ENCODE measurements at regions not wholly inside any gene's neighbourhood (a gene's known extent, or its start where the extent isn't known, plus 50 kb on each side); places are given as distances from the start of the nearest gene placed in this dataset.

DNA sequence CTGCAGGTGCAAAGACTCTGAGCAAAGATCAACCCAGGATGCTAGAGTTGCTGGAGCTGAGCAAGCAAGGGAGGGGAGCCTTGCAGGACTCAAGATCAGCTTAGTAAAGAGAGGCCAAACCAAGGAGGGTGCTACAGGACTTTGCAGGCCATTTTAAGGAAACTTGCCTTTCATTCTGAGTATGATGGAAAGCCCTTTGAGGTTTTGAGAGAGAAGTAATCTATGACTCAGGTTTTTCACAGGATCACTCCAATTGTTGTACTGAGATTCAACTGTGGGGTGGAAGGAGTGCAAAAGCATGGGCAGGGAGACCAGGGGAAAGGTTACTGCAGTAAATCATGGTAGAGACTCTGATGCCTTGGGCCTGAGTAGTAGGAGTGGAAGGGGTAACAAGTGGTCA, 260.4 kb upstream of the GPR149 start:
- Histone ChIP-seq H3K4me3 (ENCODE audit: low read length) (no peak overlapping the region), H3K36me3 (ENCODE audit: control insufficient read depth, insufficient read depth, low read length) (no peaks in the 10 kb centered on the region), H3K27me3 (ENCODE audit: control insufficient read depth, insufficient read depth, low read length) (no peaks in the 10 kb centered on the region), H3K9me3 (ENCODE audit: control insufficient read depth, insufficient read depth, low read length) (no peaks in the 10 kb centered on the region), H3K27ac (ENCODE audit: low read length) (no peak overlapping the region), H3K4me1 (ENCODE audit: control insufficient read depth, insufficient read depth, low read length) (no peaks in the 10 kb centered on the region)
- Mint-ChIP-seq H3K27ac (no peak overlapping the region), H3K36me3 (no peaks in the 10 kb centered on the region), H3K9me3 (peaks cover 6 to 9% of the 10 kb centered on the region in 2 donors), H3K4me3 (no peak overlapping the region), H3K27me3 (ENCODE audit: low read depth in 2 of 2) (no peaks in the 10 kb centered on the region), H3K4me1 (no peaks in the 10 kb centered on the region)
- TF ChIP-seq, protein P1, sequence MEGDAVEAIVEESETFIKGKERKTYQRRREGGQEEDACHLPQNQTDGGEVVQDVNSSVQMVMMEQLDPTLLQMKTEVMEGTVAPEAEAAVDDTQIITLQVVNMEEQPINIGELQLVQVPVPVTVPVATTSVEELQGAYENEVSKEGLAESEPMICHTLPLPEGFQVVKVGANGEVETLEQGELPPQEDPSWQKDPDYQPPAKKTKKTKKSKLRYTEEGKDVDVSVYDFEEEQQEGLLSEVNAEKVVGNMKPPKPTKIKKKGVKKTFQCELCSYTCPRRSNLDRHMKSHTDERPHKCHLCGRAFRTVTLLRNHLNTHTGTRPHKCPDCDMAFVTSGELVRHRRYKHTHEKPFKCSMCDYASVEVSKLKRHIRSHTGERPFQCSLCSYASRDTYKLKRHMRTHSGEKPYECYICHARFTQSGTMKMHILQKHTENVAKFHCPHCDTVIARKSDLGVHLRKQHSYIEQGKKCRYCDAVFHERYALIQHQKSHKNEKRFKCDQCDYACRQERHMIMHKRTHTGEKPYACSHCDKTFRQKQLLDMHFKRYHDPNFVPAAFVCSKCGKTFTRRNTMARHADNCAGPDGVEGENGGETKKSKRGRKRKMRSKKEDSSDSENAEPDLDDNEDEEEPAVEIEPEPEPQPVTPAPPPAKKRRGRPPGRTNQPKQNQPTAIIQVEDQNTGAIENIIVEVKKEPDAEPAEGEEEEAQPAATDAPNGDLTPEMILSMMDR (IDR thresholded peaks at IDR 0.05) = no peak
- DNase-seq (no peak), ATAC-seq (no peak)
- intact Hi-C loops (cut with micrococcal nuclease) = no loop called here

DNA sequence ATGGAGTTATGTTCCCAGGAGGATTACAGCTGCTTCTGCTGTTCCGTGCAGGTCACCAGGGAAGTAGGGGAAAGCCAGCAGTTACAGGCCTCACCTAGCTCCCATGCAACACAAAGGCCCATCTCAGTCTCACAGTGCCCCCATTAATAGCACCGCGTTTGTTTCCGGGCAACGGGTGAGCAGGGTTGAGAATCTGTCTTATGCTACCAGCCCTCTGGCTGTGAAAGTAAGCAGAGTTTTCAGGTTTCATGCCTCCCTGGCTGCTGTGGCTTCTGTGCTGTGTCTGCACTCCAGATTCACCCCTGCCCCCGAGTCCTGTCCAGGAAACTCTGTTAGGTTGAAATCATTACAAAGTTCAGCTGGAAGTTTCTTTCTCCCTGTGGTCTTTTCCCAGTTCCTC, 254.4 kb upstream of the GPR149 start:
- H3K4me1 Mint-ChIP-seq = no peaks in the 10 kb centered on the region

DNA sequence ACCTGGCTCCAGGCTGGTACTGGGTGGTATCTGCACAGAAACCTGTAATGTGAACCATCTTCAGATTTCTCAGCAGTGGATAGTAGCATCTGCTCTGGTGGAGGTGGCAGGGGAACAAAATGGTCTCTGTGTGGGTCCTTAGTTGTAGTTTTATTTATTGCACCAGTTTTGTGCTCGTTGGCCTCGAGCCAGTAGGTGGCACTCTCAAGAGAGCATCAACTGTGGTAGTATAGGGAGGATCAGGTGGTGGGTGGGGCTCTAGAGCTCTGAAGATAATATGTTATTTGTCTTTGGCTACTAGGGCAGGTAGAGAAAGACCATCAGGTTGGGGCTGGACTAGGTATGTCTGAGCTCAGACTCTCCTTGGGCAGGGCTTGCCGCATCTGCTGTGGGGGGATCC, 254.0 kb upstream of the GPR149 start:
- intact Hi-C loops (cut with micrococcal nuclease) = no loop called here
- no peaks in the 10 kb centered on the region for H3K27me3 ChIP-seq (ENCODE audit: control insufficient read depth, insufficient read depth, low read length)
- ATAC-seq = no peak
- Mint-ChIP-seq H3K27me3 (ENCODE audit: low read depth in 2 of 2) (no peaks in the 10 kb centered on the region), H3K4me1 (no peaks in the 10 kb centered on the region), H3K9me3 (peaks cover 23% of the 10 kb centered on the region in 2 donors), H3K36me3 (no peaks in the 10 kb centered on the region), H3K27ac (no peak overlapping the region), H3K4me3 (no peak overlapping the region)
- no peaks in the 10 kb centered on the region for H3K4me1 ChIP-seq (ENCODE audit: control insufficient read depth, insufficient read depth, low read length)
- H3K36me3 ChIP-seq (ENCODE audit: control insufficient read depth, insufficient read depth, low read length) = no peaks in the 10 kb centered on the region
- TF ChIP-seq, protein P1 (IDR thresholded peaks at IDR 0.05) = no peak
- 91% methylated on average over 3 of the region's 3 CpGs for WGBS (ENCODE audit: insufficient coverage)
- H3K9me3 ChIP-seq (ENCODE audit: control insufficient read depth, insufficient read depth, low read length) = peaks cover 12% of the 10 kb centered on the region
- no peak for DNase-seq
- H3K4me3 ChIP-seq (ENCODE audit: low read length) = no peak overlapping the region
- H3K27ac ChIP-seq (ENCODE audit: low read length) = no peak overlapping the region

More for the DNA sequence above, 254.4 kb upstream of the GPR149 start:
- intact Hi-C loops (cut with micrococcal nuclease) = no loop called here
- TF ChIP-seq, protein P1 (IDR thresholded peaks at IDR 0.05) = no peak
- ATAC-seq = no peak
- no peak overlapping the region for H3K27ac ChIP-seq (ENCODE audit: low read length)
- no peak overlapping the region for H3K4me3 ChIP-seq (ENCODE audit: low read length)
- no peaks in the 10 kb centered on the region for H3K36me3 Mint-ChIP-seq
- no peak for DNase-seq
- H3K27me3 ChIP-seq (ENCODE audit: control insufficient read depth, insufficient read depth, low read length) = no peaks in the 10 kb centered on the region
- no peaks in the 10 kb centered on the region for H3K4me1 ChIP-seq (ENCODE audit: control insufficient read depth, insufficient read depth, low read length)
- H3K27me3 Mint-ChIP-seq (ENCODE audit: low read depth in 2 of 2) = no peaks in the 10 kb centered on the region
- H3K36me3 ChIP-seq (ENCODE audit: control insufficient read depth, insufficient read depth, low read length) = no peaks in the 10 kb centered on the region
- 95% methylated on average over 6 of the region's 6 CpGs for WGBS (ENCODE audit: insufficient coverage)
- H3K4me3 Mint-ChIP-seq = no peak overlapping the region
- H3K27ac Mint-ChIP-seq = no peak overlapping the region
- H3K9me3 Mint-ChIP-seq = peaks cover 23% of the 10 kb centered on the region in 2 donors
- peaks cover 12% of the 10 kb centered on the region for H3K9me3 ChIP-seq (ENCODE audit: control insufficient read depth, insufficient read depth, low read length)

DNA sequence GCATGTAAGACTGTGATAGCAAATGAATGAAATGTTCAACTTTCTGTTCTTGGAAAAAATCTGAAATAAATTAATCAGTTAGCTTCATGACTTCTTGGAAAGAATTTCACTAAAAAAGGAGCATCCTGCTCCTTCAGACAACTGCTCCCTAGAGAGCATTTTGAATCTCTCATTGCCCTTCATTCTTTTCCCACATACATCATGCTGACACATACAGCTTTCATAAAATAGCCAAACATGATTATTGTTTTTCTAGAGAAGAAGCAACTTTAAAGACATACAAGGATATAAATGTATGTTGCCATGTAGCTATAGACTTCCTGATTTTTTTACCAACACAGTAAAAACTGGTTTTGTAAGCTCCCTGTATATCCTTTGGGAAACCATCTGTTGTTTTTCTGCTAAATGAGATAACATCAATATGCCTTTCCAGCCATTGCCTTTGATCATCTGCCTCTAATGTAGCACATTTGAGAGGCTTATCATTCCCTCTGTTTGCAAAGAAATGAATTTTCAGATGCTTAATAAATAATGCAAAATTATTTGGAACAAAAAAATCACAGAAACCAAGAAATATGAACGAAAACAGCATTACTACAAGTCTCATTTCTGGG, 248.2 kb upstream of the GPR149 start:
- DNase-seq (no peak), ATAC-seq (no peak)
- Histone ChIP-seq H3K27me3 (ENCODE audit: control insufficient read depth, insufficient read depth, low read length) (no peaks in the 10 kb centered on the region), H3K27ac (ENCODE audit: low read length) (no peak overlapping the region), H3K4me1 (ENCODE audit: control insufficient read depth, insufficient read depth, low read length) (no peaks in the 10 kb centered on the region), H3K36me3 (ENCODE audit: control insufficient read depth, insufficient read depth, low read length) (no peaks in the 10 kb centered on the region), H3K9me3 (ENCODE audit: control insufficient read depth, insufficient read depth, low read length) (no peaks in the 10 kb centered on the region), H3K4me3 (ENCODE audit: low read length) (no peak overlapping the region)
- intact Hi-C loops (cut with micrococcal nuclease) = no loop called here
- TF ChIP-seq, protein P1 (IDR thresholded peaks at IDR 0.05) = no peak
- Mint-ChIP-seq H3K9me3 (peaks cover 5 to 10% of the 10 kb centered on the region in 2 donors), H3K27ac (no peak overlapping the region), H3K4me3 (no peak overlapping the region), H3K27me3 (ENCODE audit: low read depth in 2 of 2) (no peaks in the 10 kb centered on the region), H3K4me1 (no peaks in the 10 kb centered on the region), H3K36me3 (peaks cover 9% of the 10 kb centered on the region)
- no CpG with 5 or more reads among the region's 1 CpG for WGBS (ENCODE audit: insufficient coverage)
